ENCODE measurements at regions not wholly inside any gene's neighbourhood (a gene's known extent, or its start where the extent isn't known, plus 50 kb on each side); places are given as distances from the start of the nearest gene placed in this dataset.
"Not testable (repeated sequence)": the region's sequence is repeated elsewhere in the genome, so short reads cannot be mapped to it uniquely, and the experiment has no call there.

DNA sequence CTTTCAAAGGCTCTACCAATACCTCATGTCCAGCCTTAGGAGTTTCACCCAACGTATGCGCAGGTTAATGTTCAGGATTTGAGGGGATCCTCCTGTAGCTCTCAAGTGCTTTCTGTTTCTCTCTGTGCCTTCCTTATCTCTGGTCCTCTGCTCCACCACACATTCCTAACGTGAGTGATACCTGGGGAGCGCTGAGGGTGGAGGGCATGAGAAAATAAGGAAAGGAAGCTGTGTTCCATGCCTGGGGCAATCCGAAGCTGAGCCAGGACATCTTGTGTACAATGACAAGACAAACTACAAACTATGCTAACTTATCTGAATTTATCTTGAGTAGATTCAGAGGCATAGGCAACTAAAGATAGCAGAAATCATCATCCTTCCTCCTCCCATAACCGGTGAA, 136.4 kb downstream of the SST start:
- no peak for DNase-seq

DNA sequence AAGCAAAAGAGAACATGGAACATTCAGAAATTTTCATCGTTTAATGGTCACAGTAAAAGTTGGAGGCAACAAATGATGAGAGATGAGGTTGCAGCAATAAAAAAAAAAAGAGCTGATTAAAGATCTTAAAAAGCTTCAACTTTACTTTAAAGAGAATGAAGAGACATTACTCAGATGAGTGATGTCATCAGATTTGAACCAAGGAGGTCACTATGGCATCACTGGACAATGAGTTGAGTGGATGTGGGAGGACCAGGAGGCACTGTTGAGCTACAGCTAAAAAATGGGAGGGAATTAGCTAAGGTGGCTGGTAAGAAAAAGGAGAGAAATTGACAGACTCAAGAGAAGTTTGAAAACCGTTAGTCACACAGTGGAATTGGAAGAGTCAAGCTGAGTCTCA, 138.4 kb downstream of the SST start:
- no peak for DNase-seq

DNA sequence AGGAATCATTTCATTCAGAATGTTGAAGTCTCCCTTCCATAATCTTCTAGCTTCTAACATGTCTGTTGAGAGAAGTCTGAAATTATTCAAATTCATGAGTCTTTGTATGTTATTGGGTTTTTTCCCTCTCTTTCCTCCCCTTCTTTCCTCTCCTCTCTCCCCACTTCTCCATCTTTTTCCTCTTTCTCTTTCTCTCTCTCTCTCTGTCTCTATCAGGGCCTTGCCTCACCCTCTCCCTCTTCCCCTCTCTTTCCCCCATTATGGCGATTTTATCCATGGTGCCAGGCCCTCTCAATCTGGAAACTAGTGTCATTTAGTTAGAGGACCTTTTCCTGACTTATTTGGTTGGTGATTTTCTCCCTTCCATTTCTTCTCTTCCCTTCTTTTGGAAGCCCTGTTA, 147.3 kb downstream of the SST start:
- no peak for DNase-seq

DNA sequence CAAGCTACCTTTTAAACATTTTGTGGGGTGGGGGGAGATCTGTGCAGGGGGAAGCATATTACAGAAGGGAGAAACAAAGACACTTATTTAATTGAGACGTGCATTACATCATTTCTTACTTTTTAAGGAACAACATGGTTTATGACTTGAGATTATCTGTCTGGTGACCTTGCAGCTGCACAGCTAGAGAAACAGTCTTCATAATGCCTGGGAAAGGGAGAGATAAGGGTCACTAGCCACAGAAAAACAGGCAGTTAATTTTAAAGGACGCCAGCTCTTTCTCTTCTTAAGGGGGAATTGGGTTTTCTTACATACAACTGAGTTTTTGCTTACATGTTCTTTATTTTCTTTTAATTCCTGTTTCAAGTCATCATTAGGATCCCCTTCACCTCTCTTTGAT, 147.9 kb downstream of the SST start:
- DNase-seq: no peak

DNA sequence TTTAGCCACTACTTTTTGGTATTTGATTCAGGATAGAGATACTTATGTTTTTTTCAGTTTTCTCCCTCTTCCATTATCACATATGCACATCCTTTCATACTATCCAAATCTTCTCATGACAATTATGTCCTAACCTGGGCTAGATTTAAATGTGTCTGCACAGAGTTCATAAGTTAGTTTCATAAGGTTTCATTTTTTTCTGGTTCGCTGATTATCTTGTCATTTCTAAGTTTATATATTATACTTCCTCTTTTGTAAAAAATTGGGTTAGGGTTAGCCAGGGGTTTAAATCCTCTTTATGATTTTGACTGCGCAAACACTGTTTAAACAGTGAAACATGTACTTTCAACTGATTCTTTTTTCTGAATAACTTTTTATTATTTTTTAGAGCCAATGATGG, 148.6 kb downstream of the SST start:
- no peak for DNase-seq

DNA sequence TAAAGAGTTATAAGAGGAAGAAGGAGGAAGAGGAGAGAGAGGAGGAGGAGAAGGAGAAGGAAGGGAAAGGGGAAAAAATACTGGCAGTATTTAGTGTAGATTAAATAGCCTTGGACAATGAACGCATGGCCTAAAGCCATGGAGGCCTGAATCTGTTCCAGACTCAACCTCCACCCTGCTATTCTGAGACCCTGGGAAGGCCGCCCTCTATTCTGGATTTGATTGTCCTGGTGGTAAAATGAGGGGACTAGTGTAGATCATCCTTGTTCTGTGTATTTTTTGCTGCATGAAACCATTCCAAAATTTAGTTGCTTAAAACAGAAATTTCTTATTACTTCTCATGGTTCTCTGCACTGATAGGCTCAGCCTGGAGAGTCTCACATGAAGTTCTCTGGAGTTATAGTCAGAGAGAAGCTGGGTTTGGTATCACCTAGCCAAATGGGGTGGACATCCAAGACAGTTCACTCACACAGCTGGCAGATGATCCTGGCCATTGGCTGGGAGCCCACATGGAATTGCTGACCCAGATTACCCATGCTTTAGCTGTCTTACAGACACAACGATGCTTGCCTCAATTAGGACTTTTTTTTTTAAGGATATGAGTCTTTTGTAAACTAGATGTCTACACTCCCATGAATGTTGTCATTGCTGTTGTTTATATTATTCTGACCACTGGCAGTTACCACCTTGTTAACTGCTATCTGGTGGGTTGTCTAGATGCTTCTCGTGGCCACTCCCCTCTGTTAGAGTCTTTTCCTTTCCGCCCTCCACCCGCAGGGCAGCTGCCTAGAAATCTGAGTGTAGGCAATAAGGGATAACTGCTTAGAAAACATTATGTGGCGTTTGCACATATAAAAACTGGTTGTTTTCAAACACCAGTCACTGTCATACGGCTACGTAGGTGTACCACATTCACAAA, 149.9 kb downstream of the SST start:
- no peak for DNase-seq

DNA sequence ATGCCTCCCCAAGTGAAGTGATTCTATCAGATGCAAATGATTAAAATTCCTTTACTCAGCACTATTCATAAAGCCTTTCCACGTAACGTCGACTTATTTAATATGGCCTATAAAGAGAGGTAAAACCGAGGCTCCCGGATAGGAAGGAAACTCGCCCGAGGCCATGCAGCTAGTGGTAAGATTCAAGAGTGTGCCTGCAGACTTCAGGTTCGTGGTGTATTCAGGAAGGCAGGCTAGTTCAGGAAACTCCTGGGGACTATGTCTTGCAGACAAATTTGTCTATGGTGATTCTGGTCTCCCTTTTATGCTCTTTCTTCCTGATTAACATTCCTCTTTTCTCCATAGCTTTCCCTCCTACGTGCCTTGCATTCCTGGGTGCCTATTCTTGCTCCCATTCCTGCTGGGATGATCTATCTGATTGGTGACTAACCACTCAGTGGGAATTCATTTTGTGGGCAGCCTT, 150.7 kb downstream of the SST start:
- DNase-seq: no peak

DNA sequence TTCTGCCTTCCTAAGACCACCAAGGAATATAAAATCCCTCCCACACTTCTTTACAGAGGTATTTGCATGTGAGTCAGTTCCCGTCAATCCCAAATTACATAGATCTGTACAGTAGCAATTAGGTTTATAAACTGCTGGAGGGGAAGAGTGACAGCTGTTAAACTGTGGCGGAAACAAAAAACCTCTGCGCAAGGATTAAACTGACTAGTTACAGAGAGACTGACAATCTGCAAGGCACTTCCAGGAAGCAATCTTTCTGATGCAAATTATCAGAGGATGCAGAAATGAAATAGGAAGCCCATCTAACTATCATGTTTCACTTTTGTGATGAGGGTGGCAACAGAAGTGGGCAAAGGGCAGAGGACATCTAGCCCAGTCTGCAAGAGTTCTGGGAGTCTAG, 150.4 kb downstream of the RTP4 start:
- no peak for DNase-seq

DNA sequence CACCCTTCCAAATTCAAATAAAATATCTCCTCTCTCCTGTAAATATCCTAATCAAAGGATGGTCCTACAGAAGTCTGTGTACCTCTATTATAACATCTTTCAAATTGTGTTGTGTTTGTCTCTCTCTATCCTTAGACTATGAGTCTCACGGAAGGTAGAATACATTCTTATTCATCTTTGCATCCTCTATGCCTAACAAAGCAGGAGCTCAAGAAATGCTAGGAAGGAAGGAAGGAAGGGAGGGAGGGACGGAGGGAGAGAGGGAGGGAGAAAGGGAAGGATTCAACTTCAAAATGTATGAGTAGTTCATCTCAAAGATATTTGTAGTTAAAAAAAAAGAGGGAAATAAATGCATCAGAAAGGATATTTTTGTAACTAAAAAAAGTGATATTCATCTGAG, 150.0 kb downstream of the RTP4 start:
- DNase-seq: no peak

DNA sequence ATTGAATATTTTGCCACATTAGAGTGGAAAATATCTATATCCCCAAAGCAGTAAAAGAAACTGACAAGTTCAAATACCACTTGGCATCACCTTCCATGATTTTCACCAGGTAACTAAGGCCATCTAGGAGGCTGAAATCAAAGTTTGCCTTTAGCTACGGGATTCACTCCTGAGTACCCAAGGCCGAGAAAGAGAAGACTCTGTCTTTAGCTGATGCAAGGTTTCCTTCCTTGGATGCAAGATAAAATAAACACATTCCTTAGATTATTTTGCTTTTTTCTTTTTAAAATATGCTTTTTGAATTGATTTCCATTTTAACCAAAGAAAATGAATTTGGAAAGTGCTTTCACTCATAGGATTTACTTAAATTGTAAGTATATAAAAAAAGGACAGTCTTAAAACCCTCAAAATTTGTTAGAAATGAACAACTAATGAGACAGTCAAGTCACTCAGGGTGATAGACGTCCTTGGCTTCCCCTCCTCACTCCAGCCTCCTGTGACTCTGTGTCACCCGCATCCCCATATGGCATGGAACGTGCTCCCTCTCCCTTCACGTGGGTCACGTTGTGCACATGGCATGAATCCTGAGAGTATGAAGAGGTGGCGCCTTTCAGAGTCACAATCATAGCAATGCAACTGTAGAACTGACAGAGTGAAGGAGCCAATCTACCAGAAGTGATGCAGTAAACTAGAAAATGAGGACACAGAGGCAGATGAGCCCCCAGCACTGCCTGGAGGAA, 148.4 kb downstream of the RTP4 start:
- no peak for DNase-seq

DNA sequence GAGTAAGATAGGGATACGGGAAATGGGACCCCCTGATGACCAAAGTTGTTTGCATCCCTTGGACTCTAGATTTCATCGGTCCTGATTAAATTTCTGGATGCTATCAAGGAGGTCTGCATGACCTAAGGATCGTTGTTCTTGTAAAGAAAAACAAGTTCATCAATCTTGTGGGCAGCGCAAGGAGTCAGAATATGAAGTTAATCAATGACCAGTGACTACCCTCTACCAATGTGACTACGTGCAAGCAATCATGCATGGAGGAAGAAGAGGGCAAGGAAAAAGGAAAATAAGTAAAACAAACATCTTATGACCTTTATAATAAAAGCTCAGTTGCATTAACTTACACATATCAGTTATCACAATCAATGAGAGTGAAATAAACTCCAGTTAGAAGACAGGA, 139.7 kb downstream of the RTP4 start:
- no peak for DNase-seq

DNA sequence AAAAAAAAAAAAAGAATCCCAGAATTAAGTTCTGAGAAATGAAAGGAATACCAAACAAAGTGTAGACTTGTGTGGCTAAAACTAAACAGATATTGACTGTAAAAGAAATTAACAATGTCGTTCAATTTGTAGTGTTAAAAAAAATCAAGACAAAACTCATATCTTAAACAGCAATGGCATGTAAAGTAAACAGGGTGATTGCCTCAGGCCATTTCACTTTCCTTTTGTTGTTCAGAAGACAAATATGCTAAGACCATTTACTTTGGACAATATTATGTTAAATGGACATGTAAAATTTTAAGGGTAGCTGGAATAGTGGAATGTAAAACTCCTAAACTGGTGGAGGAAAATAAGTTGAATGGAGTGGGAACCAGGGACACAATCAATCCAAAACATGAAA, 139.1 kb downstream of the RTP4 start:
- no peak for DNase-seq

DNA sequence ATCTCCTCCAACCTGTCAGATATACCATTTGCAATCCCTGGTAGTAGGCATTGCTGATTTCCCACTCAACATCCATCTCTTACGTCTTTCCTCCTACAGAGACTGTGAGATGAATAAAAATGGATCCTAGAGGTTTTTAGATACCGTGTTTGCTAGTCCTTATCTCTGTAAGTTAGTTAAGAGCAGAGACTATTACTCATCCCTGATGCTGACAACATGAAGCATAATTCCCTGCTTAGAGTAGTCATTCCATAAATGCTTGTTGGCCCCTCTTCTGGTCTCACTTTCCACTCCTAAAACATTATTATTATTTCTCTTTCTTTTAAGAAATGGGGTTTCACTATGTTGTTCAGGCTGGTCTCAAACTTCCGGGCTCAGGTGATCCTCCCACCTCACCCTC, 136.2 kb downstream of the RTP4 start:
- DNase-seq: no peak

DNA sequence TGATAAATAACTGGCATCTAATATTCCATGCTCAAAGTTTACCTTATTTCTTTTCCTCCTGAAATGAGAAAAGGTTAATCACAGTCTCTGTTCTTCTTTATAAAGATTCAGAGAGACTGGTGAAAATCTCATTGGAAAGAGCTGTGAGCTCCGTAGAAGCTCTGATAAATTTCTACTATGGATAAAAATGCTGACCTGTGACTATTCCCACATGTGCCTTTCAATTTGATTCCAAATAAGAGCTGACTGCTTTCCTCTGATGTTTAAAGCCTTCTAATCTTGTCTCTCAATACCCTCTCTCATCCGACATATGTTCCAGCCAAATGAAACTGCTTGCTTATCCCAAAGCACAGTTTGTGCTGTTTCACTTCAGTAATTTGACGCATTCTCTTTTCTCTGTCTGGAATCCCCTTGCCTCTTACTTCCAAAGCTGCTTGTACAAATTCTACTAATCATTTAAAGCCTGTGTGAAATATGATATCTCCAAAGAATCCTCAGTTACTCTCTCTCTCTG, 130.1 kb downstream of the RTP4 start:
- DNase-seq: no peak

DNA sequence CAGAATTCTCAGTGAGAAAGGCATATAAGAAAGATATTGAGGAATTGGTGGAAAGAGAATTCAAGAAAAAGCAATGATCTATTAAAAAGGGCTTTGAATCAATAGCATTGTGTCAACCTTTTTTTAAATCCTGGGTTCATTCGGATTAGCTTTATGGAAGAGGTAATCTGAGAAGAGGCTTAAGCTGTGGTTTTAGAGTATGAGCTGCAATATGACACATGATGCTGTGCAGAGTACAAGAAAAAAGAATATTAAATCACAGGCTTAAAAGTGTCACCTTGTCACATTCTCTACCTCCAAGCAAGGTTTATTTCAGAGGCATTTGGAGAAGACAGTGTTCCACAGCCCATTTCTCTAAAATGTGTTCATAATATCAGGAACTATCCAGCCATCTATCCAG, 128.9 kb downstream of the RTP4 start:
- no peak for DNase-seq

DNA sequence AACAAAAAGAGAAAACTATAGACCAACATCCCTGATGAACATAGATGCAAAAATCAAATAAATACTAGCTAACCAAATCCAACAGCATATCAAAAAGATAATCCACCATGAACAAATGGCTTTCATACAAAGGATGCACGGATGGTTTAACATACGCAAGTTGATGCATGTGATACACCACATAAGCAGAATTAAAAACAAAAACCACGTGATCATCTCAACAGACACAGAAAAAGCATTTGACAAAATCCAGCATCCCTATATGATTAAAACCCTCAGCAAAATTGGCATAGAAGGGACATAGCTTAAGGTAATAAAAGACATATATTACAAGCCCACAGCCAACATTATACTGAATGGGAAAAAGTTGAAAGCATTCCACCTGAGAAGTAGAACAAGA, 125.9 kb downstream of the RTP4 start:
- DNase-seq: not testable (repeated sequence)

DNA sequence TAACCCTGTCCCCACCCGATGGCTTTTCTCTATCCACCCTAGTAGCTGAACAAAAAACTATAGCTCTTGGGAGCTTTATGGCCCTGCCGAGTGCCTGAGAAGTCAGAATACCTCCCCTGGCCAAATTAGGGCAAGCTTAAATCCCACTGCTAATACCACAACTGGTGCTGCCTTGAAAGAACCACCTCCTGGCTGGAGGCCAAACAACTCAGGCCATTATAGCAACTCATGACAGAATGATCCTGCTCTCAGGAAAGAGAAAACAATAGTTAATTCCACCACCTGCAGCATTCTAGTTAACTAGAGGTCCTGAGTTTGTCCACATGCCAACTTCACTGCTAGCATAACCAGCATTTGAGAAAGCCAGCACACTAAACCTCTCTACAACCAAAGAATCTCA, 123.2 kb downstream of the RTP4 start:
- no peak for DNase-seq

DNA sequence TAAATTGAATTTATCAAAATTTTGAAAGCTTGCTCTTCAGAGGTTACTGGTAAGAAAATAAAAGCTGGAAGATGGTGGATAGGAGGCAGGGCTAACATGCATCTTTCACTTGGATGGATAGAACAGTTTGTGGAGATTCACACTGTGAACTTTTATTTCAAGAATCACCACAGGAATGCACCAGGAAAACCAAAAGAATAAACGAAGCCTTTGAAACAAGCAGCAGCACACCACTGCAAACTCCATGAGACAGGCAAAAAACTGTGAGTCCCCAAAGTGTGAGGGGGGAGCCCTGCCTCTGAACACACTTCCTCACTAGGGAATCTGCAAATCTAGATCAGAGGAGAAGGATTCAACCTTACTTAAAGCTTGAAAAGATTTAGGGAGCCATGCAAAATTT, 122.2 kb downstream of the RTP4 start:
- no peak for DNase-seq

DNA sequence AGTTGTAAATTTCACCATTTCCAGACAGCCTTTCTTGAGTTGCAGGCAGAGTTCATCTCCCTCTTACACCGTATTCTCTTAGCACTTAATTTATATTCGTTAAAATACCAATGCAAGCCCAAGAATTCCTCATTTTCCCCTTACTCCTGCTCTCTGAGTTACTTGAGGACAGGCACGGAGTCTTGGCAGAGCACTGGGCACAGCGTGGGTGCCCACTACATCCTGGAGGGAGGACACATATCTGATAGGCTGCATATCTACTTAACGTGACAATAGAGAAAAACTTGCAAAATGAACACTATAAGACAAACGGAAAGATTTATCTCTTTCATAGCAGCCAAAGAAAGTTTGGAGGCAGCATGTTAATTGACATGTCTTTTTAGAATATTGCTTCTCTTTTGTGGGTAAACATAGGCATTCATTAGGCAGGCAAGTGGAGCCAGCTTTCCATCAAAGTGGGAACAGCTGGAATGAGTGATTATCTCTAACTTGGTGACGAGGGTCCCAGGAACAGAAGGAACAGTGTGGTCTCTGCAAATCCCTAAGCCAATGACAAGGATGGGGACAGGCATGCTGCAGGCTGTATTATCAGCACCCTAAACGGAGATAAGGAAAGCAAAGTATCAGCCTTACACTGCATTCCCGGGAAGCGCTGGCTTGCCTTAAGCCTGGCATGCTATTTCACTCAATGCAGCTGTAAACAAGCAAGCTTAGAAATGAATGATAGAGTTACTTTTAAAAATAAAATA, 116.5 kb downstream of the RTP4 start:
- no peak for DNase-seq

DNA sequence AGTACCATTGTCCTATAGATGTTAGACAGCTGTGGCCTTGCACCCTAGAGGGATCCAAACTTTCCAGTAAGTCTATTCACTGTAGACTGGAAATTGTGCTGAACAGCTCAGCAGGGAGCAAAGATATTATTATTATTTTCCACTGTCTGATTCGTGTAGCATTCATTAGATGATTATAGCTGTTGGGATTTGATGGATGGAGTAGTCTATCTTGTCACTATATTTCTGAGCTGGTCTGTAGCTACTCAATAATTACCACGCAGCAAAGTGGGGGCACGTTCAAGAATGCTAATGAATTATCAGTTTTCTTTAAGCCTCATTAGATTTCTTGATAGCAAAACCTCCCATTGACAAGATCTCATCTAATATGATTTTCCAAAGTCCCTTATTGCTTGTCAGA, 113.2 kb downstream of the RTP4 start:
- no peak for DNase-seq

DNA sequence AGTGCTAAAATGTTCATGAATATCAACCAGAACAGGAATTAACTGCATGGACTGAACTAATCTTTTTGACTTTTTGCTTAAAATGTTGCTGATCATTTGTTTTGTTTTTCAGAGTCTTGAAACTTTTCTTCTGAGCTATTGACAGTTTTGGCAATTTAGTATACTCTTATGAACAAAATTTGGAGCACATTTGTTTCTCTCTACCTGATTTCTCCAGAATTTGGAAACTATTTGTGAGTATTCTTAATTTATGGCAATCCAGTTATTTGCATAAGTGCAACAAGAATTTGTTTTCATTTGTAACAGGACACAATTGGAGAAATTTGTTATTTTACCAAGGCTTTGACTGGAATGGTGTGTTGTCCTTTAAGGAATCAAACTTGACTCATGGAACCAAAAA, 107.4 kb downstream of the RTP4 start:
- DNase-seq: not testable (repeated sequence)

DNA sequence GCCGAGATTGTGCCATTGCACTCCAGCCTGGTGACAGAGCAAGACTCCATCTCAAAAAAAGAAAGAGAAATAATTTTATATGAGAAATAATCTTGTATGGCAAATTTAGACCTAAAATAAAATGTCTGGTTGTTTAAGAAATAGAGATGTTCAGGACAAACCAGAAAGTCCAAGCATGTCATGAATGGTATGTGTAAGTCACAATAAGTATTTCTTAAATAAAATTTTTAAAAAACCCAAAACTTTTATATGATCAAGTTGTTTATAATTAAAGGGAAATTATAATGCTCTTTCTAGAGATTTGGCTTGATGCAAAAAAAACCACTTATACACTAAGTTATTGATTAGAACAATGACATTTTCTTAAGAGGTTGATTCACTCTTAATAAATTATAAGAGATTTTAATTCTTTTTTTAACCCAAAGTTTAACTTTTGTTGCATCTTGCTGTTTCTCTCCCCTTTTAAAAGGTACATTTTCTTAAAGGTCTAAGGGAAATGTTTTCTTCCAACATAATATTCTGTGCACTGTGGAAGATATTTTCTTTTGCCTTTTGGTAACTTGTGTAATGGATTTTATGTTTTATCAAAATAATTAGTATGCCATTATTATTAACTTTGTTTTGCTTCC, 105.7 kb downstream of the RTP4 start:
- DNase-seq: no peak

DNA sequence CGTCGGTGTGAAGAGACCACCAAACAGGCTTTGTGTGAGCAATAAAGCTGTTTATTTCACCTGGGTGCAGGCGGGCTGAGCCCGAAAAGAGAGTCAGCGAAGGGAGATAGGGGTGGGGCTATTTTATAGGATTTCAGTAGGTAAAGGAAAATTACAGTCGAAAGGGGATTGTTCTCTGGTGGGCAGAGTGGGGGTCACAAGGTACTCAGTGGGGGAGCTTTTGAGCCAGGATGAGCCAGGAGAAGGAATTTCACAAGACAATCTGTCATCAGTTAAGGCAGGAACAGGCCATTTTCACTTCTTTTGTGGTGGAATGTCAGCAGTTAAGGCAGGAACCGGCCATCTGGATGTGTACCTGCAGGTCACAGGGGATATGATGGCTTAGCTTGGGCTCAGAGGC, 98.1 kb downstream of the RTP4 start:
- DNase-seq: not testable (repeated sequence)

All from activated CD4-positive, alpha-beta T cell treated with anti-CD3 and anti-CD28 coated beads, Interleukin-2, amount 50 U/mL, for 4 hours (primary cell).